Coronary artery (tissue), 2 donors: ENCODE measurements at regions not wholly inside any gene's neighbourhood (a gene's known extent, or its start where the extent isn't known, plus 50 kb on each side); places are given as distances from the start of the nearest gene placed in this dataset.
"Not testable (repeated sequence)": the region's sequence is repeated elsewhere in the genome, so short reads cannot be mapped to it uniquely, and the experiment has no call there.

Experiments
- DNase-seq: peaks from one replicate; pipeline ENCODE4 v3.0.0-alpha.2; 2017; ENCODE audit warnings: low spot score
- H3K27ac ChIP-seq, 2 donors: fragments of 200-600 bp; sonication (generic); one replicate each; pipeline ENCODE4 v1.5.1; 2016 to 2019
- H3K4me3 ChIP-seq: fragments of 200-600 bp; sonication (generic); 2 replicates; pipeline ENCODE4 v1.5.1; 2016; ENCODE audit warnings: mild to moderate bottlenecking, moderate library complexity
- CTCF ChIP-seq: fragments of 200-600 bp; sonication (generic); IDR thresholded peaks from one replicate; pipeline ENCODE4 v1.5.1; 2019; ENCODE audit warnings: antibody characterized with exemption

- no peak overlapping the region for H3K27ac ChIP-seq
- DNase-seq = no peak
- TF ChIP-seq CTCF = no peak
- H3K4me3 ChIP-seq = no peak overlapping the region
These were observed 338.0 kb downstream of the SHQ1 start for GRCh38 chr3:72510247-72510646.

- Histone ChIP-seq H3K4me3 (no peak overlapping the region), H3K27ac (no peak overlapping the region)
- no peak for TF ChIP-seq CTCF
- no peak for DNase-seq
These were observed 342.5 kb downstream of the SHQ1 start for GRCh38 chr3:72505539-72506405.

- H3K4me3 ChIP-seq, DNase-seq, H3K27ac ChIP-seq: not testable (repeated sequence)
These were observed 350.7 kb downstream of the SHQ1 start for GRCh38 chr3:72497501-72497900.

GRCh38 chr3:72496051-72496670 is 352.1 kb downstream of the SHQ1 start:
- no peak for DNase-seq
- H3K27ac ChIP-seq = no peak overlapping the region
- H3K4me3 ChIP-seq = no peak overlapping the region
- no peak for TF ChIP-seq CTCF

- DNase-seq = no peak
- TF ChIP-seq CTCF = no peak
- Histone ChIP-seq H3K27ac (no peak overlapping the region), H3K4me3 (no peak overlapping the region)
These were observed 353.6 kb downstream of the SHQ1 start for GRCh38 chr3:72494626-72495025.

GRCh38 chr3:72494130-72494529 is 354.1 kb downstream of the SHQ1 start:
- TF ChIP-seq CTCF = no peak
- Histone ChIP-seq H3K27ac (no peak overlapping the region), H3K4me3 (no peak overlapping the region)
- DNase-seq = no peak

GRCh38 chr3:72492240-72492639 is 356.0 kb downstream of the SHQ1 start:
- no peak for TF ChIP-seq CTCF
- peak; percentile 78 for DNase-seq
- H3K27ac ChIP-seq = no peak overlapping the region
- H3K4me3 ChIP-seq = no peak overlapping the region
